HL-60 (cell line): ENCODE measurements at regions not wholly inside any gene's neighbourhood (a gene's known extent, or its start where the extent isn't known, plus 50 kb on each side); places are given as distances from the start of the nearest gene placed in this dataset.

Source experiments
- DNase-seq, 2 experiments: peaks; one replicate each; pipeline ENCODE4 v3.0.0-alpha.2; 2010 to 2020; ENCODE audit warnings: low read depth in 1 of 2, low spot score in 1 of 2
- H3K27ac ChIP-seq: fragments of 250-450 bp; sonication (Bioruptor Pico); replicated peaks from 2 replicates; pipeline ENCODE4 v1.5.1; 2020; ENCODE audit warnings: mild to moderate bottlenecking, moderate library complexity
- H3K27me3 ChIP-seq: fragments of 250-450 bp; sonication (Bioruptor Pico); 2 replicates; pipeline ENCODE4 v1.5.1; 2021; ENCODE audit warnings: mild to moderate bottlenecking, moderate library complexity; ENCODE audit not compliant: insufficient read depth, poor library complexity, severe bottlenecking
- H3K4me3 ChIP-seq: replicated peaks from 2 replicates; pipeline ENCODE4 v1.5.1; 2011; ENCODE audit warnings: mild to moderate bottlenecking, control low read depth, low read length; ENCODE audit not compliant: insufficient read depth
- CTCF ChIP-seq: IDR thresholded peaks from one replicate; pipeline ENCODE4 v1.5.1; 2011; ENCODE audit warnings: low read length, control low read depth, inconsistent platforms; ENCODE audit not compliant: insufficient read depth
- GABPA ChIP-seq: IDR thresholded peaks from 2 replicates; pipeline ENCODE4 v1.6.1; 2012; ENCODE audit warnings: low read depth
- POLR2AphosphoS5 ChIP-seq: IDR thresholded peaks from 2 replicates; pipeline ENCODE4 v1.6.1; 2012; ENCODE audit warnings: low read depth
- REST ChIP-seq: IDR thresholded peaks from 2 replicates; pipeline ENCODE4 v1.6.1; 2012; ENCODE audit warnings: low read depth; ENCODE audit not compliant: insufficient replicate concordance
- SPI1 ChIP-seq: IDR thresholded peaks from 2 replicates; pipeline ENCODE4 v1.6.1; 2012; ENCODE audit warnings: low read depth, mild to moderate bottlenecking, borderline replicate concordance

GRCh38 chr9:89721971-89722530, 117.2 kb downstream of the GADD45G start:
- no peak overlapping the region for H3K4me3 ChIP-seq
- TF ChIP-seq REST (no peak), GABPA (no peak), POLR2AphosphoS5 (no peak), SPI1 (no peak), CTCF (no peak)
- no peak for DNase-seq
- peaks cover 2% of the 10 kb centered on the region for H3K27me3 ChIP-seq
- no peak overlapping the region for H3K27ac ChIP-seq

GRCh38 chr9:89722712-89723111, 117.9 kb downstream of the GADD45G start:
- no peak for DNase-seq
- TF ChIP-seq CTCF: no peak
- no peak for TF ChIP-seq SPI1
- no peak for TF ChIP-seq GABPA
- no peak for TF ChIP-seq REST
- no peak for TF ChIP-seq POLR2AphosphoS5
- no peak overlapping the region for H3K27ac ChIP-seq

GRCh38 chr9:89723469-89724100, 118.8 kb downstream of the GADD45G start:
- no peak for DNase-seq
- TF ChIP-seq GABPA (no peak), REST (no peak), POLR2AphosphoS5 (no peak), SPI1 (no peak), CTCF (no peak)
- Histone ChIP-seq H3K4me3 (no peak overlapping the region), H3K27ac (no peak overlapping the region), H3K27me3 (peaks cover 2% of the 10 kb centered on the region)

More at GRCh38 chr9:89722712-89723111, 117.9 kb downstream of the GADD45G start:
- Histone ChIP-seq H3K4me3 (no peak overlapping the region), H3K27me3 (peaks cover 2% of the 10 kb centered on the region)
